Duodenal mucosa (tissue), 2 donors: ENCODE measurements at regions not wholly inside any gene's neighbourhood (a gene's known extent, or its start where the extent isn't known, plus 50 kb on each side); places are given as distances from the start of the nearest gene placed in this dataset.

Experiments used
- H3K27ac ChIP-seq: one replicate; pipeline ENCODE4 v1.7.0; 2013; ENCODE audit warnings: low read depth, low read length
- H3K27me3 ChIP-seq, 2 donors: one replicate each; pipeline ENCODE4 v1.7.0; 2013; ENCODE audit warnings: low read length in 2 of 2, control low read depth in 1 of 2; ENCODE audit not compliant: insufficient read depth in 2 of 2, control insufficient read depth in 1 of 2
- H3K36me3 ChIP-seq, 2 donors: one replicate each; pipeline ENCODE4 v1.7.0; 2013; ENCODE audit warnings: low read length in 2 of 2, control low read depth in 1 of 2; ENCODE audit not compliant: insufficient read depth in 2 of 2, control insufficient read depth in 1 of 2
- H3K4me1 ChIP-seq, 2 donors: one replicate each; pipeline ENCODE4 v1.7.0; 2013; ENCODE audit warnings: low read length in 2 of 2, control low read depth in 1 of 2; ENCODE audit not compliant: insufficient read depth in 2 of 2, control insufficient read depth in 1 of 2
- H3K4me3 ChIP-seq, 2 donors: one replicate each; pipeline ENCODE4 v1.7.0; 2013; ENCODE audit warnings: low read length in 2 of 2, low read depth in 1 of 2
- H3K9ac ChIP-seq, 2 donors: one replicate each; pipeline ENCODE4 v1.7.0; 2013; ENCODE audit warnings: low read length in 2 of 2, low read depth in 1 of 2
- H3K9me3 ChIP-seq, 2 donors: one replicate each; pipeline ENCODE4 v1.7.0; 2013; ENCODE audit warnings: low read length in 2 of 2, control low read depth in 1 of 2; ENCODE audit not compliant: control insufficient read depth in 1 of 2

DNA sequence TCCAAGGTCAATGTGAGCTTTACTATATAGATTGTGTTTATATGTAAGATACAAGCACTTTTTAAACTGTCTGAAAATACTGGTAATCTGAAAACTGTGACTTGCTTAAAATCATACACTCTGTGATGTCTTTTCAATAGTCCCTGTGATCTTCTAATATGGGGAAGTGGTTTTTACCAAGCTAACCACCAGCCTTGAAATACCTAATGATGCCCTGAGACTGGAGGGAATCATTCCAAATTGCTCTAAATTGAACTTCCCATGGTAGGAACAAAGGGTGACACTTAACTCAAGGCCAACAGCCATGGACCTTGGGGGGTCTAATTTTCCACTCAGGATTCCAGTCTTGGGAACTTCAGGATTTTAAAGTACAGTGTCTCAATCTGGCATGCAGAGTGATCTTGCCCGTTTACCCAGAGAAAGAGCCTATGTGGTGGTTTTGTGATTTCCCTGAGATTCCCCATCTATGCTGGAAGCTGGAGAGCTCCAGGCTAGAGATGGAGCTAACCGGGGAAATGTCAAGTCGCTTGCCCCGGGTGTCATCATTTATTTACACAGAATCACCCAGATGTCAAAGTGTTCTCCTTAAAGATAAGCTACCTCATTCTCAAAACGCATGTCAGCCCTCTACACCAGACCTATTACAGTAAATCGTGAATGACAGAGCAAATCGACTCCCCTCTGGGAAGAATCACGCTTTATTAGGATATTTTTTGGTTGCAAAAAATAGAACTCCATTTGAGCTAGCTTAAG, 198.5 kb downstream of the SP3 start:
- H3K4me3 ChIP-seq, result no peak overlapping the region
- H3K9me3 ChIP-seq, result no peaks in the 10 kb centered on the region
- H3K9ac ChIP-seq, result no peak overlapping the region
- H3K4me1 ChIP-seq, result no peaks in the 10 kb centered on the region
- no peak overlapping the region for H3K27ac ChIP-seq
- H3K27me3 ChIP-seq, result no peaks in the 10 kb centered on the region
- no peaks in the 10 kb centered on the region for H3K36me3 ChIP-seq

DNA sequence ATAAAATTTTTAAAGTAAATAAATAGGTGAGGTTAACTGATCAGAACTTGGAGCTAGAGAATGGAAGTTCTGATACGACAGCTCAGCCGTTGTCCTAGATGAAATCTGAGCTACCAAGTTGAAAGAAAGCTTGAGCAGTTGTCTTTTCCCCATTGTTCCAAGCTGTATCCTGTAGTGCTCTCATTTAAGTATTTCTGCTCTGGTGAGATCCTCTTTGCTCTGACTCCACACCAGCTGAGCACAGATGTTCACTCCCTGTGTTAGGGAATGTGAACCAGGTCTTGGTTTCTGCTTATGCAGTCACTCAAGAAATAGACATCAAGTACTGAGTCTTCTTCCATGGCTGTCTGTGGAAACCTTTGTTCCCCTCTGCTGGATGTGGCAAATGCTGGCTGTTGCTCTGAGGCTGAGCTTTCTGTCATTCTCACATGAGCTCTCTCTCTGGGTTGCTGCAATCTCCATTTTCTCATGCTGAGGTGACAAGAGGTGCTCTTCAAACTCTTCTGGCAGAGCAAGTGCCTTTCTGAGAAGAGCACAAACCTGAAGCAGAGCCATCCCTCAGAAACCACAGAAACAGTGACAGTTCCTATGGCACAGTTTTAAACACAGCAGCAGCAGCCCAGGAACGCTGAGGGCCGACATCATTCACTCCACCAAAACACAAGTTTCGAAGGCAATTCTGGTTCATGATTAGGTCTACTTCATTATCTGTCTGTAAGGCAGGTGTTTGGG, 194.1 kb downstream of the SP3 start:
- Histone ChIP-seq H3K9ac (no peak overlapping the region), H3K9me3 (no peaks in the 10 kb centered on the region), H3K27me3 (no peaks in the 10 kb centered on the region), H3K36me3 (no peaks in the 10 kb centered on the region), H3K4me3 (no peak overlapping the region), H3K4me1 (no peaks in the 10 kb centered on the region), H3K27ac (no peak overlapping the region)

DNA sequence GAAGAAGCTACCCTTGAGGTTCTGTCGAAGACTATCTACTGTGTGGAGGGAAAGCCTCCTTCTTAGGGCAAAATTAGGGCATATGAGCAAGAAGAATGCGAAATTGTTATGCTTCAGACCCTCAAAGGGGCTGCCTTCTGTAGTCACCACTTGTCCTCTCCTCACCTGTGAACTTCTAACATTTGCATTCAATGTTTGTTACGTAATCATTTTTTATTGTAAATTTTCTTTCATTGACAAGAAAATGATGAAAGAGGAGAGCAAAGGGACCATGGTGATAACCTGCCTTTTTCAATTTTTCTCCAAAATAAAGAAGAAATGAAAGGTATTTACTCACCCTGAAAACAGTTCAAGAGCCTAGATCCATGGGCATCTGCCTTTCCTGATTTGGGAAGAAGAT, 193.0 kb downstream of the SP3 start:
- Histone ChIP-seq H3K9ac (no peak overlapping the region), H3K9me3 (no peaks in the 10 kb centered on the region), H3K27ac (no peak overlapping the region), H3K4me3 (no peak overlapping the region), H3K4me1 (no peaks in the 10 kb centered on the region), H3K36me3 (no peaks in the 10 kb centered on the region), H3K27me3 (no peaks in the 10 kb centered on the region)

DNA sequence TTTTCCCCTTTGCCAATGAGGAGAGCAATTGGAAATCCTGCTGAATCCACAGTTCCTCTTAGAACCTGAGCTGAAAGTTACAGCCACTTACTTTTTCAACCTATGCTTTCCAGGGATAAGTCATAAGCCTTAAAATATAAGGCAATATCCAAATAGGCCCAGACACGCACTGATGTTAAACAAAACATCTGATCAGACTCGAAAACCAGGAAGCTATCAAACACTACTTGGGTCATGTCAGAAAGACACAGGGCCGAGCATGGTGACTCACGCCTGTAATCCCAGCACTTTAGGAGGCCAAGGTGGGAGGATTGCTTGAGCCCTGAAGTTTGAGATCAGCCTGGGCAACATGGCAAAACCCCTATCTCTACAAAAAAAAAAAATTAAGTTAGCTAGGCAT, 192.1 kb downstream of the SP3 start:
- H3K4me3 ChIP-seq, result no peak overlapping the region
- H3K36me3 ChIP-seq, result no peaks in the 10 kb centered on the region
- no peak overlapping the region for H3K9ac ChIP-seq
- no peak overlapping the region for H3K27ac ChIP-seq
- H3K27me3 ChIP-seq, result no peaks in the 10 kb centered on the region
- no peaks in the 10 kb centered on the region for H3K4me1 ChIP-seq
- no peaks in the 10 kb centered on the region for H3K9me3 ChIP-seq

DNA sequence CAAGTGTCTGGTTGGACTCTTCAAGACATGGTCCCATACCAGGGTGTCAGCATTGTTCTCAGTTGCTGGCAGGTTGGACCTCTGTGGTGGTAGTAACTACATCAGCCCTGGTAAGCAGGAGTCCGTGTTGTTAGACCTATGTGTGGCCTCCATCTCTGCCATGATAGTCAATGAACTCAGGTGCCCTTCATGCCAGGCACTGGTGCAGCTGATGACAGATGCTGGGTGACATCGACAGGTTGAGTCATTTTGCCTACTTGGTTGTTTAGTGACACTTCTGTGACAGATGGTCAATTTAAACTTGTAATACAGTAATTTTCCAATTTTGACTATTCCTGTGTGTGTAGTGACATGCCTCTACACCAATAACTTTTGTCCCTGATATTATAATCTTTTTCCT, 189.7 kb downstream of the SP3 start:
- Histone ChIP-seq H3K36me3 (no peaks in the 10 kb centered on the region), H3K27ac (no peak overlapping the region), H3K9me3 (no peaks in the 10 kb centered on the region)

DNA sequence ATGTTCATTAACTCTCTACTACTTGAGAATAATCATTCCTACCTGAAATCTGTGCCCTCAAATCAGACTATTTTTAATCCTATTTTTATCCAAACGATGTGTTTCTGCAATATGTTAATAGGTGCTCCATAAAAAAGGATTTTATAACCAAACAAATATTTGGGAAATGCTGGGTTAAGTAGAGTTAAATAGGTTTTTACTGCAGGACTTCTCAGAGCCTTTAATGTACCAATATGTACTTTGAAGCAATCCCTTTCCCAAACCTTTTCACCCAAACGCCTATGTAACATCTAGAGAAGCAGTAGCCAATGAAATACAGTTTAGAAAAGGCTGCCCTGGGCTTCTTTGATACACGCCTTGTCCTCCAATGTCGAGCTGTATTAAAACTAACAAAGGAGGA, 182.5 kb downstream of the SP3 start:
- Histone ChIP-seq H3K4me3 (no peak overlapping the region), H3K36me3 (no peaks in the 10 kb centered on the region), H3K9ac (no peak overlapping the region), H3K27me3 (peaks cover 0 to 7% of the 10 kb centered on the region in 2 donors), H3K9me3 (no peaks in the 10 kb centered on the region), H3K4me1 (no peaks in the 10 kb centered on the region), H3K27ac (no peak overlapping the region)

More for the DNA sequence above, 189.7 kb downstream of the SP3 start:
- Histone ChIP-seq H3K4me1 (no peaks in the 10 kb centered on the region), H3K4me3 (no peak overlapping the region), H3K9ac (no peak overlapping the region), H3K27me3 (no peaks in the 10 kb centered on the region)

DNA sequence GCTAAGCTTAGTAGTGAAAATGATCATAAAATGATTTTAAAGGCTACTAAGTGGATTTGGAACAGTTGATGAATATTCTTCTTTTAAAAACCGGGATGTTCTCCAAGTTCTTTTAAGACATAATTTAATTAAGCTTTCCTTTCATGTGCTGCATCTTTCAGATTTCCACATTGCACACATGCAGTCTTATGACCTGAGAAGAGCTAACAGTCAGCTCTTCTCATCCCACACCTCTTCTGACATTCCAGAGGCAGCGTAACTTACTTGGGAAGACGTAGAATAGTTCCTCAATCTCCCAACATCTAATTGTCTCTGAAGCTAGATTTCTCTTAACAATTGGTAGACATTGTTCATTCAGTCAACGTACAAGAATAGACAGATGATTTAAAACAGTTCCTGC, 181.8 kb downstream of the SP3 start:
- H3K9me3 ChIP-seq, result no peaks in the 10 kb centered on the region
- H3K27me3 ChIP-seq, result peaks cover 0 to 7% of the 10 kb centered on the region in 2 donors
- no peaks in the 10 kb centered on the region for H3K36me3 ChIP-seq
- H3K9ac ChIP-seq, result no peak overlapping the region
- no peaks in the 10 kb centered on the region for H3K4me1 ChIP-seq
- H3K4me3 ChIP-seq, result no peak overlapping the region
- no peak overlapping the region for H3K27ac ChIP-seq

DNA sequence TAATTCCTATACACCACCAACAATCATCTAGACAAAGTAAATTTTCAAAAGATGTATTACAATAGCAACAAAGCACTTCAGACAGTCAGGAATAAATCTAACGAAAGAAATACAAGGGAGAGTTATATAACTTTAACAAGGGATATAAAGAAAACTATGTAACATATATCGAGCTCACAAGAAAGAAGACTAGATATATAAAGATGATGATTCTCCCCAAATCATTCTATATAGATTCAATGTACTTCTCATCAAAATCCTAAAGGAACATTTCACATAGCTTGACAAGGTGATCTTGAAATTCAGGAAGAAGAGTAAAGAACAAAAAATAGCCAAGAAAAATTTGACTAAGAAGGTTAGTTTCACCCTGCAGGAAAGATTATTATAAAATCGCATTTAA, 179.4 kb downstream of the SP3 start:
- H3K36me3 ChIP-seq, result no peaks in the 10 kb centered on the region
- H3K9ac ChIP-seq, result no peak overlapping the region
- H3K27ac ChIP-seq, result no peak overlapping the region
- H3K9me3 ChIP-seq, result no peaks in the 10 kb centered on the region
- H3K4me1 ChIP-seq, result no peaks in the 10 kb centered on the region
- no peak overlapping the region for H3K4me3 ChIP-seq
- peaks cover 0 to 7% of the 10 kb centered on the region in 2 donors for H3K27me3 ChIP-seq

DNA sequence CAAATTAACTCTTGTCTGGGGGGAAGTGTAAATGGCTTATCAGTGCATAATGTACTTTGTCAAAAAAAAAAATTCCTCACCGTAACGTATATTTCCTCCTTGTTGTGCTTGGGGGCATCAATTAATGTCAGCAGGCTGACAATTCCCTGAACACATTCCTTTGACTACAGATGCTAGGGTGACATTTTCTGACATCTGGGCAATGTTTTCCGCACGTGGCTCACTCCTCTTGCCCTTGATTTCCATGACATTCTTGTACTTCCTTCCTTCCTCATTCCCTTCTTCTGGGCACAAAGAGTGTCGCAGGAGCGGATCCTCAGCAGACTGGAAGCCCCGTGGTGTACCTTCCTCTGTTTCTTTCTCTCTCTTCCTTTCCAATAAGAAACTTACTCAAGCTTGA, 173.7 kb downstream of the SP3 start:
- no peaks in the 10 kb centered on the region for H3K9me3 ChIP-seq
- no peaks in the 10 kb centered on the region for H3K4me1 ChIP-seq
- H3K36me3 ChIP-seq, result no peaks in the 10 kb centered on the region
- H3K27ac ChIP-seq, result no peak overlapping the region
- H3K4me3 ChIP-seq, result no peak overlapping the region
- H3K27me3 ChIP-seq, result no peaks in the 10 kb centered on the region
- H3K9ac ChIP-seq, result no peak overlapping the region

DNA sequence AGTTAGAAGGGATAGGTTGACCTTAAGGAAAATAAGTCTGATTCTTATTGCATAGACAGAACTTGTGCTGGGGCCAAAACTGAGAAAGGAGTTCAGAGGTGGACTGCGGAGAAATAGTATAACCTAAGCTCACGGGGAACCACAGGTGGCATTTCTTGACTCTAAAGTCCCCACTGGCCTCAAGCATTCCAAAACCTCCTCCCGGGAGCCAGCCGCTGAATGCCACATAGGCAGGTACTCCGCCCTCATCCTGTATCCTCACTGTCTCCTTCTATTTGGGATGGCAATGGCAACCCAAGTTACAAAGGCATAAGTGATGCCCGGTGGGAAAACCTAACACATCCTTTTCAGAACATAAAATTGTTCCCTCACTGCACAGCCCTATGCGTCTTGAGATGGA, 173.0 kb downstream of the SP3 start:
- Histone ChIP-seq H3K9me3 (no peaks in the 10 kb centered on the region), H3K36me3 (no peaks in the 10 kb centered on the region), H3K27me3 (no peaks in the 10 kb centered on the region), H3K4me1 (no peaks in the 10 kb centered on the region), H3K27ac (no peak overlapping the region), H3K4me3 (no peak overlapping the region), H3K9ac (no peak overlapping the region)
